ENCODE measurements at regions not wholly inside any gene's neighbourhood (a gene's known extent, or its start where the extent isn't known, plus 50 kb on each side); places are given as distances from the start of the nearest gene placed in this dataset.

GRCh38 chr2:120415728-120416509, 70.0 kb downstream of the INHBB start:
- DNase-seq (ENCODE audit: insufficient read length) (no peak), FAIRE-seq (no peak)
- no peak for TF ChIP-seq POLR2A (IDR thresholded peaks at IDR 0.05; ENCODE audit: low read depth, low read length)
- no peak for TF ChIP-seq POLR2AphosphoS5 (IDR thresholded peaks at IDR 0.05; ENCODE audit: low read depth, low read length)
- no peak for TF ChIP-seq TAF1 (IDR thresholded peaks at IDR 0.05; ENCODE audit: borderline replicate concordance, low read depth, low read length)

- DNase-seq (ENCODE audit: insufficient read length) (no peak), FAIRE-seq (no peak)
- TF ChIP-seq TAF1 (IDR thresholded peaks at IDR 0.05; ENCODE audit: borderline replicate concordance, low read depth, low read length) (no peak), POLR2A (IDR thresholded peaks at IDR 0.05; ENCODE audit: low read depth, low read length) (no peak), POLR2AphosphoS5 (IDR thresholded peaks at IDR 0.05; ENCODE audit: low read depth, low read length) (no peak)
These were observed 72.3 kb downstream of the INHBB start for GRCh38 chr2:120418174-120418787.

GRCh38 chr2:120419073-120419472, 73.1 kb downstream of the INHBB start:
- FAIRE-seq: no peak

GRCh38 chr2:120419955-120420354, 74.0 kb downstream of the INHBB start:
- TF ChIP-seq TAF1 (IDR thresholded peaks at IDR 0.05; ENCODE audit: borderline replicate concordance, low read depth, low read length) (no peak), POLR2AphosphoS5 (IDR thresholded peaks at IDR 0.05; ENCODE audit: low read depth, low read length) (no peak), POLR2A (IDR thresholded peaks at IDR 0.05; ENCODE audit: low read depth, low read length) (no peak)
- DNase-seq (ENCODE audit: insufficient read length) (no peak), FAIRE-seq (no peak)

More at GRCh38 chr2:120419073-120419472, 73.1 kb downstream of the INHBB start:
- DNase-seq (ENCODE audit: insufficient read length): no peak
- TF ChIP-seq TAF1 (IDR thresholded peaks at IDR 0.05; ENCODE audit: borderline replicate concordance, low read depth, low read length) (no peak), POLR2A (IDR thresholded peaks at IDR 0.05; ENCODE audit: low read depth, low read length) (no peak), POLR2AphosphoS5 (IDR thresholded peaks at IDR 0.05; ENCODE audit: low read depth, low read length) (no peak)

GRCh38 chr2:120421126-120421829, 75.3 kb downstream of the INHBB start:
- TF ChIP-seq TAF1 (IDR thresholded peaks at IDR 0.05; ENCODE audit: borderline replicate concordance, low read depth, low read length) (no peak), POLR2AphosphoS5 (IDR thresholded peaks at IDR 0.05; ENCODE audit: low read depth, low read length) (no peak), POLR2A (IDR thresholded peaks at IDR 0.05; ENCODE audit: low read depth, low read length) (no peak)
- no peak for DNase-seq (ENCODE audit: insufficient read length)
- FAIRE-seq: no peak

GRCh38 chr2:120421830-120422175, 75.9 kb downstream of the INHBB start:
- no peak for DNase-seq (ENCODE audit: insufficient read length)
- no peak for FAIRE-seq
- TF ChIP-seq POLR2A (IDR thresholded peaks at IDR 0.05; ENCODE audit: low read depth, low read length) (no peak), TAF1 (IDR thresholded peaks at IDR 0.05; ENCODE audit: borderline replicate concordance, low read depth, low read length) (no peak), POLR2AphosphoS5 (IDR thresholded peaks at IDR 0.05; ENCODE audit: low read depth, low read length) (no peak)

- DNase-seq (ENCODE audit: insufficient read length): no peak
- TF ChIP-seq TAF1 (IDR thresholded peaks at IDR 0.05; ENCODE audit: borderline replicate concordance, low read depth, low read length) (no peak), POLR2AphosphoS5 (IDR thresholded peaks at IDR 0.05; ENCODE audit: low read depth, low read length) (no peak), POLR2A (IDR thresholded peaks at IDR 0.05; ENCODE audit: low read depth, low read length) (no peak)
- FAIRE-seq: no peak
These were observed 76.7 kb downstream of the INHBB start for GRCh38 chr2:120422465-120423160.

- no peak for DNase-seq (ENCODE audit: insufficient read length)
- TF ChIP-seq POLR2A (IDR thresholded peaks at IDR 0.05; ENCODE audit: low read depth, low read length) (no peak), POLR2AphosphoS5 (IDR thresholded peaks at IDR 0.05; ENCODE audit: low read depth, low read length) (no peak), TAF1 (IDR thresholded peaks at IDR 0.05; ENCODE audit: borderline replicate concordance, low read depth, low read length) (no peak)
- FAIRE-seq: no peak
These were observed 77.4 kb downstream of the INHBB start for GRCh38 chr2:120423167-120423943.

- DNase-seq (ENCODE audit: insufficient read length) (no peak), FAIRE-seq (no peak)
- TF ChIP-seq TAF1 (IDR thresholded peaks at IDR 0.05; ENCODE audit: borderline replicate concordance, low read depth, low read length) (no peak), POLR2AphosphoS5 (IDR thresholded peaks at IDR 0.05; ENCODE audit: low read depth, low read length) (no peak), POLR2A (IDR thresholded peaks at IDR 0.05; ENCODE audit: low read depth, low read length) (no peak)
These were observed 78.4 kb downstream of the INHBB start for GRCh38 chr2:120424274-120424796.

- TF ChIP-seq TAF1 (IDR thresholded peaks at IDR 0.05; ENCODE audit: borderline replicate concordance, low read depth, low read length): no peak
- FAIRE-seq (no peak), DNase-seq (ENCODE audit: insufficient read length) (no peak)
These were observed 79.1 kb downstream of the INHBB start for GRCh38 chr2:120425014-120425413.
